A673 (cell line): ENCODE measurements at regions not wholly inside any gene's neighbourhood (a gene's known extent, or its start where the extent isn't known, plus 50 kb on each side); places are given as distances from the start of the nearest gene placed in this dataset.

Experiments
- BruUV-seq: library from RNA; stranded (reverse); fragments of 400-500 nt; replicated peaks from 2 replicates; lab custom pipeline; 2021; lab: Mats Ljungman, UMichigan
- CTCF ChIA-PET: fragments of 300-600 bp; sonication (Branson Sonifier 250); formaldehyde crosslinking; loops from one replicate; lab custom pipeline; 2022; ENCODE audit warnings: antibody characterized with exemption; lab: Charles Lee
- POLR2A ChIA-PET: fragments of 300-600 bp; sonication (Branson Sonifier 250); formaldehyde crosslinking; loops from one replicate; lab custom pipeline; 2022; ENCODE audit warnings: antibody characterized with exemption; ENCODE audit not compliant: low non-redundant PET; lab: Charles Lee
- DNase-seq: peaks from one replicate; pipeline ENCODE4 v3.0.0-alpha.2; 2015; ENCODE audit warnings: low spot score
- H3K27ac ChIP-seq: fragments of 200-600 bp; sonication (generic); 2 replicates; pipeline ENCODE4 v1.5.1; 2016; ENCODE audit warnings: mixed run types, low read depth, mild to moderate bottlenecking, mixed read lengths, antibody characterized with exemption, low read length; ENCODE audit not compliant: poor library complexity, severe bottlenecking
- H3K27me3 ChIP-seq: fragments of 200-600 bp; sonication (generic); replicated peaks from 2 replicates; pipeline ENCODE4 v1.6.1; 2017; ENCODE audit warnings: mixed run types, low read depth, mild to moderate bottlenecking, mixed read lengths, antibody characterized with exemption, low read length; ENCODE audit not compliant: insufficient read depth, poor library complexity
- H3K36me3 ChIP-seq: fragments of 200-600 bp; sonication (generic); 2 replicates; pipeline ENCODE4 v1.6.1; 2016; ENCODE audit warnings: mixed run types, mild to moderate bottlenecking, mixed read lengths, antibody characterized with exemption, low read length; ENCODE audit not compliant: insufficient read depth, poor library complexity, severe bottlenecking
- H3K4me1 ChIP-seq: fragments of 200-600 bp; sonication (generic); 2 replicates; pipeline ENCODE4 v1.6.1; 2017; ENCODE audit warnings: mixed run types, mild to moderate bottlenecking, mixed read lengths, antibody characterized with exemption, low read length; ENCODE audit not compliant: insufficient read depth, poor library complexity, severe bottlenecking
- H3K4me3 ChIP-seq: fragments of 200-600 bp; sonication (generic); 2 replicates; pipeline ENCODE4 v1.5.1; 2016; ENCODE audit warnings: low read depth, mixed run types, mild to moderate bottlenecking, mixed read lengths, low read length; ENCODE audit not compliant: poor library complexity, severe bottlenecking
- H3K9me3 ChIP-seq: fragments of 200-600 bp; sonication (generic); 2 replicates; pipeline ENCODE4 v1.6.1; 2016; ENCODE audit warnings: mixed run types, low read depth, mild to moderate bottlenecking, mixed read lengths, antibody characterized with exemption, low read length; ENCODE audit not compliant: poor library complexity, severe bottlenecking
- EZH2 ChIP-seq: fragments of 200-600 bp; sonication (generic); IDR thresholded peaks from 2 replicates; pipeline ENCODE4 v1.6.1; 2017; ENCODE audit warnings: borderline replicate concordance, low read depth, mild to moderate bottlenecking, mixed read lengths, antibody characterized with exemption, low read length; ENCODE audit not compliant: poor library complexity, severe bottlenecking
- intact Hi-C: fragments of 100-400 bp; cut with micrococcal nuclease; formaldehyde crosslinking; loops from one replicate; pipeline ENCODE4 v1.10.0; 2022; ENCODE audit not compliant: unreplicated experiment
- TF ChIP-seq, protein P1 (sequence below): fragments of 300-800, 200-600 bp; sonication (generic); conservative IDR thresholded peaks from 2 replicates; pipeline ENCODE4 v1.5.1; 2017; ENCODE audit warnings: low read depth, mild to moderate bottlenecking, antibody characterized with exemption, low read length, moderate library complexity, mixed read lengths

DNA sequence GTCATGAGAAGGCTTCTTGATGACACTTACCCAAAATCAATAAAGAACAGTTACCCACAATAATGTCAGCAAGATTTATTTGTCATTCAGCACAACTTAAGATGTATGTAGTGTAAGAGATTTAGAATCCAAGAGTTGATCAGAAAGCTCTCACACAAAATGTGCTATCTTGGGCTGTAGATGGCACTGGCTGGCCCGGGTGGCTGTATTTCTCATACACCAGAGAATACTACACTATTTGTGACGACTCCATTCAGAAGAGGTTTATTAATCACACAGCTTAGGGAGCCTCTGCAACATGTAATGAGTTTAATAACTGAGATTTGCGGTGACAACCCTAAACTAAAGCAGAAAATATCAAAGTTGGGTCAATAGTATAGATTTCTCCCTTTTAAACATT lies 530.4 kb upstream of the KLHL29 start:
- ChIA-PET CTCF (no interaction called here), POLR2A (no interaction called here)
- no peak overlapping the region for H3K27ac ChIP-seq
- H3K36me3 ChIP-seq: no peaks in the 10 kb centered on the region
- DNase-seq: no peak
- intact Hi-C loops: no loop called here
- H3K4me3 ChIP-seq: no peak overlapping the region
- no peaks in the 10 kb centered on the region for H3K9me3 ChIP-seq
- TF ChIP-seq, protein P1, sequence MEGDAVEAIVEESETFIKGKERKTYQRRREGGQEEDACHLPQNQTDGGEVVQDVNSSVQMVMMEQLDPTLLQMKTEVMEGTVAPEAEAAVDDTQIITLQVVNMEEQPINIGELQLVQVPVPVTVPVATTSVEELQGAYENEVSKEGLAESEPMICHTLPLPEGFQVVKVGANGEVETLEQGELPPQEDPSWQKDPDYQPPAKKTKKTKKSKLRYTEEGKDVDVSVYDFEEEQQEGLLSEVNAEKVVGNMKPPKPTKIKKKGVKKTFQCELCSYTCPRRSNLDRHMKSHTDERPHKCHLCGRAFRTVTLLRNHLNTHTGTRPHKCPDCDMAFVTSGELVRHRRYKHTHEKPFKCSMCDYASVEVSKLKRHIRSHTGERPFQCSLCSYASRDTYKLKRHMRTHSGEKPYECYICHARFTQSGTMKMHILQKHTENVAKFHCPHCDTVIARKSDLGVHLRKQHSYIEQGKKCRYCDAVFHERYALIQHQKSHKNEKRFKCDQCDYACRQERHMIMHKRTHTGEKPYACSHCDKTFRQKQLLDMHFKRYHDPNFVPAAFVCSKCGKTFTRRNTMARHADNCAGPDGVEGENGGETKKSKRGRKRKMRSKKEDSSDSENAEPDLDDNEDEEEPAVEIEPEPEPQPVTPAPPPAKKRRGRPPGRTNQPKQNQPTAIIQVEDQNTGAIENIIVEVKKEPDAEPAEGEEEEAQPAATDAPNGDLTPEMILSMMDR: no peak
- TF ChIP-seq EZH2: no peak
- H3K27me3 ChIP-seq: no peaks in the 10 kb centered on the region
- no TSS peak for BruUV-seq
- H3K4me1 ChIP-seq: no peaks in the 10 kb centered on the region

DNA sequence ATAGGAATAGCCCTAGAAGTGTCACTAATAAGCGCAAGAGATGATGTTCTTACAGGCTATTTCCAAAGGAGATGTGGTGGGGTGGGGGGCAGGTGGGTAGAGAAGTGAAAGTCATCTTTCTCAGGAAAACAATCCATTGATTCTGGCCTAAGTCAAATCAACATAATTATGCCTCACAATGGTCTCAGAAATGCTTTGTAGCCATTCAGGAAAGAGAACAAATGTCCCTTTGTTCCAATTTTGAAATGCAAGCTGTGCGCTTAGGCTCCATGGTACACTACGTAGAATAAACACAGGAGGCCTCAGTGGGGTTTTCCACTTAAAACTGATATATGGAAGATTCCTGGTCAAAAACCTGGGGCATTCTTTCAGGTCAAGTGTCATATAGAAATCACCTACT lies 529.9 kb upstream of the KLHL29 start:
- Histone ChIP-seq H3K36me3 (no peaks in the 10 kb centered on the region), H3K4me3 (no peak overlapping the region), H3K4me1 (no peaks in the 10 kb centered on the region), H3K27me3 (no peaks in the 10 kb centered on the region), H3K9me3 (no peaks in the 10 kb centered on the region), H3K27ac (no peak overlapping the region)
- ChIA-PET POLR2A (no interaction called here), CTCF (no interaction called here)
- TF ChIP-seq EZH2: no peak
- TF ChIP-seq, protein P1: no peak
- DNase-seq: no peak
- BruUV-seq: no TSS peak
- intact Hi-C loops: no loop called here

DNA sequence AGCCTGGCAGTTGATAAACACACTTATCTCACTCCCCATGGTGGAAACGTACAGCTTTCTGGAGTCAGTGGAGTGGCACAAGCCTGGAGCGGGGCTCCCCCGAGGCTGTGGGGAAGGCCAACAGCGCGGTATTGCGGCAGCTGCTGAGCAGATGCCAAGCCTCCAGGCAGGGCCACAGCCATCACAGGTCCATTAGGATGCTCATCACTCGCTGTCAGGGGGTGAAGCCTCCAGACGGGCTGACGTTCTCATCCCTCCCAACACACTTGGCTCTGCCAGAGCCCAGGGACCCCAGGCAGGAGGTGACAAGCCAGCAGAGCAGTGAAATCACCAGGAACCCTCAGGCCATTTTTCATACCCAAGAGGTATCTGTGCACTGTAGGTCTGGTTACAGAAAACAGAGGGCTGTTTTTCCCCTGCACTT lies 529.2 kb upstream of the KLHL29 start:
- TF ChIP-seq EZH2: no peak
- TF ChIP-seq, protein P1: no peak

More for the DNA sequence above, 529.2 kb upstream of the KLHL29 start:
- no peak for DNase-seq
- ChIA-PET POLR2A (no interaction called here), CTCF (no interaction called here)
- Histone ChIP-seq H3K4me1 (no peaks in the 10 kb centered on the region), H3K27ac (no peak overlapping the region), H3K4me3 (no peak overlapping the region), H3K36me3 (no peaks in the 10 kb centered on the region), H3K27me3 (no peaks in the 10 kb centered on the region), H3K9me3 (no peaks in the 10 kb centered on the region)
- intact Hi-C loops: no loop called here
- BruUV-seq: no TSS peak
